Smooth muscle cell (in vitro differentiated cells): ENCODE measurements at regions not wholly inside any gene's neighbourhood (a gene's known extent, or its start where the extent isn't known, plus 50 kb on each side); places are given as distances from the start of the nearest gene placed in this dataset.

Source experiments
- DNase-seq: peaks from one replicate; lab custom pipeline; 2025; ENCODE audit not compliant: unreplicated experiment; lab: John Stamatoyannopoulos, UW
- H2AFZ ChIP-seq: fragments of 200-600 bp; sonication (generic); 2 replicates; pipeline ENCODE4 v1.6.0; 2016; ENCODE audit warnings: antibody characterized with exemption, low read depth, mild to moderate bottlenecking
- H3F3A ChIP-seq: fragments of 200-600 bp; sonication (generic); 2 replicates; pipeline ENCODE4 v1.6.0; 2017; ENCODE audit warnings: antibody characterized with exemption, low read depth
- H3K27ac ChIP-seq: fragments of 200-600 bp; sonication (generic); 2 replicates; pipeline ENCODE4 v1.5.1; 2016; ENCODE audit warnings: low read depth, mild to moderate bottlenecking
- H3K27me3 ChIP-seq: fragments of 200-600 bp; sonication (generic); 2 replicates; pipeline ENCODE4 v1.6.1; 2016; ENCODE audit warnings: low read depth, mild to moderate bottlenecking
- H3K36me3 ChIP-seq: fragments of 200-600 bp; sonication (generic); 2 replicates; pipeline ENCODE4 v1.5.1; 2016; ENCODE audit warnings: low read depth
- H3K4me1 ChIP-seq: fragments of 200-600 bp; sonication (generic); 2 replicates; pipeline ENCODE4 v1.5.1; 2016; ENCODE audit warnings: low read depth
- H3K4me2 ChIP-seq: fragments of 200-600 bp; sonication (generic); 2 replicates; pipeline ENCODE4 v1.6.0; 2016; ENCODE audit warnings: mild to moderate bottlenecking
- H3K4me3 ChIP-seq: fragments of 200-600 bp; sonication (generic); 2 replicates; pipeline ENCODE4 v1.5.1; 2016; ENCODE audit warnings: mild to moderate bottlenecking
- H3K79me2 ChIP-seq: fragments of 200-600 bp; sonication (generic); 2 replicates; pipeline ENCODE4 v1.6.0; 2016; ENCODE audit warnings: low read depth, mild to moderate bottlenecking
- H3K9ac ChIP-seq: fragments of 200-600 bp; sonication (generic); 2 replicates; pipeline ENCODE4 v1.6.0; 2016; ENCODE audit warnings: low read depth
- H3K9me3 ChIP-seq: fragments of 200-600 bp; sonication (generic); replicated peaks from 2 replicates; pipeline ENCODE4 v1.5.1; 2016; ENCODE audit warnings: low read depth
- H4K20me1 ChIP-seq: fragments of 200-600 bp; sonication (generic); 2 replicates; pipeline ENCODE4 v1.6.0; 2016; ENCODE audit warnings: low read depth
- CTCF ChIP-seq: fragments of 200-600 bp; sonication (generic); IDR thresholded peaks from 2 replicates; pipeline ENCODE4 v1.5.1; 2017; ENCODE audit warnings: borderline replicate concordance, mild to moderate bottlenecking, antibody characterized with exemption; ENCODE audit not compliant: insufficient read depth, poor library complexity, severe bottlenecking
- WGBS: methylation state at CpG from one replicate; pipeline ENCODE4 v1.1.7; 2016; ENCODE audit warnings: low lambda C conversion rate; 5-methylcytosine and 5-hydroxymethylcytosine counted together

GRCh38 chr6:82645536-82646230 is 282.1 kb downstream of the TPBG start:
- DNase-seq, result no peak
- no peaks in the 10 kb centered on the region for H3K9me3 ChIP-seq
- TF ChIP-seq CTCF, result no peak
- H3K36me3 ChIP-seq, result no peaks in the 10 kb centered on the region
- no peak overlapping the region for H3K9ac ChIP-seq
- H3K79me2 ChIP-seq, result no peaks in the 10 kb centered on the region
- H3K27ac ChIP-seq, result no peak overlapping the region
- no peaks in the 10 kb centered on the region for H3K27me3 ChIP-seq
- H3K4me2 ChIP-seq, result no peak overlapping the region
- WGBS, result 84% methylated on average over 3 of the region's 3 CpGs
- H2AFZ ChIP-seq, result no peak overlapping the region
- no peak overlapping the region for H3K4me3 ChIP-seq
- H4K20me1 ChIP-seq, result no peaks in the 10 kb centered on the region
- no peaks in the 10 kb centered on the region for H3K4me1 ChIP-seq
- no peaks in the 10 kb centered on the region for H3F3A ChIP-seq

- no peak overlapping the region for H3K27ac ChIP-seq
- no peak overlapping the region for H3K9ac ChIP-seq
- no peak overlapping the region for H3K4me2 ChIP-seq
- H3K4me3 ChIP-seq, result no peak overlapping the region
- no peaks in the 10 kb centered on the region for H3K36me3 ChIP-seq
- 77% methylated on average over 1 of the region's 1 CpG for WGBS
- DNase-seq, result no peak
- H3K27me3 ChIP-seq, result no peaks in the 10 kb centered on the region
- no peaks in the 10 kb centered on the region for H3K4me1 ChIP-seq
- no peaks in the 10 kb centered on the region for H3K9me3 ChIP-seq
- TF ChIP-seq CTCF, result no peak
- no peaks in the 10 kb centered on the region for H3F3A ChIP-seq
- no peak overlapping the region for H2AFZ ChIP-seq
- H4K20me1 ChIP-seq, result no peaks in the 10 kb centered on the region
- no peaks in the 10 kb centered on the region for H3K79me2 ChIP-seq
Measured at GRCh38 chr6:82646231-82646615, 282.6 kb downstream of the TPBG start.

GRCh38 chr6:82651845-82652335 is 288.3 kb downstream of the TPBG start:
- no peaks in the 10 kb centered on the region for H3K4me1 ChIP-seq
- H3F3A ChIP-seq, result no peaks in the 10 kb centered on the region
- WGBS, result 90% methylated on average over 5 of the region's 5 CpGs
- H3K4me3 ChIP-seq, result no peak overlapping the region
- DNase-seq, result no peak
- H3K9me3 ChIP-seq, result no peaks in the 10 kb centered on the region
- no peak overlapping the region for H3K4me2 ChIP-seq
- H3K79me2 ChIP-seq, result no peaks in the 10 kb centered on the region
- TF ChIP-seq CTCF, result no peak
- H3K36me3 ChIP-seq, result no peaks in the 10 kb centered on the region
- H4K20me1 ChIP-seq, result no peaks in the 10 kb centered on the region
- no peak overlapping the region for H3K27ac ChIP-seq
- H3K27me3 ChIP-seq, result no peaks in the 10 kb centered on the region
- H2AFZ ChIP-seq, result no peak overlapping the region
- H3K9ac ChIP-seq, result no peak overlapping the region

- no peaks in the 10 kb centered on the region for H3K79me2 ChIP-seq
- H3K9me3 ChIP-seq, result no peaks in the 10 kb centered on the region
- no peaks in the 10 kb centered on the region for H3F3A ChIP-seq
- no peaks in the 10 kb centered on the region for H3K27me3 ChIP-seq
- H2AFZ ChIP-seq, result no peak overlapping the region
- H3K9ac ChIP-seq, result no peak overlapping the region
- no peak for DNase-seq
- no peak overlapping the region for H3K4me2 ChIP-seq
- no peak overlapping the region for H3K27ac ChIP-seq
- H3K36me3 ChIP-seq, result no peaks in the 10 kb centered on the region
- H3K4me1 ChIP-seq, result no peaks in the 10 kb centered on the region
- H4K20me1 ChIP-seq, result no peaks in the 10 kb centered on the region
- H3K4me3 ChIP-seq, result no peak overlapping the region
- WGBS, result 97% methylated on average over 2 of the region's 2 CpGs
- no peak for TF ChIP-seq CTCF
Measured at GRCh38 chr6:82679232-82679631, 315.6 kb downstream of the TPBG start.
